HG02623 (cell line): ENCODE measurements at regions not wholly inside any gene's neighbourhood (a gene's known extent, or its start where the extent isn't known, plus 50 kb on each side); places are given as distances from the start of the nearest gene placed in this dataset.
"Not testable (repeated sequence)": the region's sequence is repeated elsewhere in the genome, so short reads cannot be mapped to it uniquely, and the experiment has no call there.

ENCODE experiments used
- ATAC-seq: cut with Tn5 transposase; IDR thresholded peaks from one replicate; pipeline ENCODE4 v1.9.1; 2021; ENCODE audit warnings: moderate library complexity; ENCODE audit not compliant: unreplicated experiment

DNA sequence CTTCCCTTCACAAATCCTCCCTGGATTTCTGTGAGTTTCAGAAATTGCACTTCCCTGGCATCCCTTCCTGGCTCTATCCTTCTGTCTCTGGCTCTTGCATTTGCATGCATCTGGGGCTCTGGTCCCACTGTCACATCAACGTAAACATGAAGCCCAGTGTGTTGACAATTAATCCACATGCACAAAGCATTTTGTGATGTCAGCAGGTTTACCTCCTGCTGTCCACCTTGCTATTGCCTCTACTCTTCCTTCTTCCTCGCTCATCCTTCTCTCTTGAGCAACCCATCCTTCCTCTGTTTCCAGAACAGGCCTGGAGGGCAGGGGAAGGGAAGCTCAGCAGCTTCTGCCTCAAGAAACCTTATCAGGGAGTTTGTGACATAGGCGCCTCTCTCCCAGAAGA, 111.7 kb upstream of the ATP5MC3 start:
- ATAC-seq = no peak

DNA sequence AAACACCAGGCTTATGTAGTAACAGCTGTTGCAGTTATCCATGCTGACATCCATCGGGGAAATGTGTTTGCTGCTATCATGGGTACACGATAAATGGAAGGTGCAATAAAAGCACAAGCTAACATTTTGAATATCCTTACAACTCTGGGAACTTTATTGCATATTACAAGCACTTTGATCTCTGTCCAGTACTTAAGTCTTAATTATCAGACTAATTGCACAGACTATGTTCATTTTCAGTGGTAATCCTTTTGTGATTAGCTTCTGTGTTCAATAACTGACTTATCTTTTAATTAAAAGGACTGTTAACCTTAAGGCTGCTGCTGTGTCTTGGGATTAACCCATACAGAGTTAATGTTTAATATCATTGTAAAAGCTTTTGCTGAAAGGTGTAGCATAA, 101.4 kb upstream of the ATP5MC3 start:
- ATAC-seq = no peak

DNA sequence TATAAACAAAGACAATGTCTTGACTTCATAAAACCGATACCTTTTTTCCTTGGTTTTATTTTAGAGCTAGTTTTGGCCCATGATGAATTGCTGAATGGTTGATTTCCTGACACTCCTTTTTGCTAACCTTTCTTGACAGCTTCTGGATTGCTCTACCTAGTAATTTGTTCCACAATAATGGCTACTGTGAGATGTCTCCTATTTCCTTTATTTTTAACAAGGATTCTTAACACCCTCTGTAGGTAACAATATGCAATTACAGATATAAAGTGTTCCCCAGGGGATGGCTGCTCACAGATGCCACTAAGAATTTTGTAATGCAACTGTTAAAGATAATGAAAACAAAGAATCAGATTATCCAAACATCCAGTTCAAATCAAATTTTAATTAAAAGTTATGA, 100.8 kb upstream of the ATP5MC3 start:
- no peak for ATAC-seq

DNA sequence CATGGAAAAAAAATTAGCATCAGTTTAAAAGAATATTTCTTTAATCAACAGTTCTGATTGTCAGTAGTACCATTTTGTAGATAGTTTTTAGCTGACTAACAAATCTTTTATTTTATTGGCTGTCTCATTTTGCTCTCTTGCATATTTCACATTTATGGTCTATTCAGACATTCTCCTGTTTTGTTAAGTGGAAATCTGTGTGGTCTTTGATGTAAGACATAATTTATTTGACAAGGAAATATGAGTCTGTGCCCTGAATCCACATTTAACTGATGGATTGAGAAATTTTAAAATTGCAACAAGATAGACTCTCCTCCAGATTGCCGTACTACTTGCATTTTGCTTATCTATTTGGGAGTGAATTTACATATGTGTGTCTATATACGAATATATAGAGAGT, 96.3 kb upstream of the ATP5MC3 start:
- ATAC-seq = no peak

DNA sequence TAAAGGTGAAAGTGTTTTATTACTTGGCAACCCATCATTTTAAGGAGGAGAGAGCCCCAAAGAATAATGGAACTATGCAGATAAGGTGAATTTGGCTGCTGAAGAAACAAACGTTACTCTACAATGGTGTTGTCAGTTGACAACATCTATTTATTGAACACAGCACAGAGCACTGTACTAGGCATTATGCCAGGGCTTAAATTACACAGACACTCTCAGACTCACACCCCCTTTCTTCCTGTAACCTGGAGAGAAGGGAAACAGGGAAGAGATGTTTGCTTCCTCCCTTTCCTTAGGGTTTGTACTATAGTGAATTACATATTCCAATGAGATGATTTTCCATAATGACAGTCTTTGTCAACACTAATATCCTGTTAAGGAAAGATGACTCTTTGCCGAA, 94.0 kb upstream of the ATP5MC3 start:
- no peak for ATAC-seq

DNA sequence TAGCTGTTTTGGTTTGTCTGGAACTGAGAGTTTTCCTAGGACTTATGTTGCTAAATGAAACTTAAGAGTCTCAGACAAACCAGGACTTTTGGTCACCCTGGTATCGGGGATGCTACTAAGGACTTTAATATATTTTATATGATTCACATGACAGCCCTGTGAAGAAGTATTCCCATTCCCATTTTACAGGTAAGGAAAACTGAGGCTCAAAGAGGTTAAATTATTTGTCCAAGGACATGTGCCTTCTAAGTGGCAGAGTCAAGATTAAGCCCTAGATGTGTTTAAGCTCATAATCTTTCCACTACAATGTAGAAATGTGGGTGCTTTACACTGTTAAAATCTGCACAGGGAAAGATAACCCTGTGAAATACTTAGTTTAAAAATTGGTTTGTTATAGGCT, 77.7 kb upstream of the ATP5MC3 start:
- ATAC-seq = no peak

DNA sequence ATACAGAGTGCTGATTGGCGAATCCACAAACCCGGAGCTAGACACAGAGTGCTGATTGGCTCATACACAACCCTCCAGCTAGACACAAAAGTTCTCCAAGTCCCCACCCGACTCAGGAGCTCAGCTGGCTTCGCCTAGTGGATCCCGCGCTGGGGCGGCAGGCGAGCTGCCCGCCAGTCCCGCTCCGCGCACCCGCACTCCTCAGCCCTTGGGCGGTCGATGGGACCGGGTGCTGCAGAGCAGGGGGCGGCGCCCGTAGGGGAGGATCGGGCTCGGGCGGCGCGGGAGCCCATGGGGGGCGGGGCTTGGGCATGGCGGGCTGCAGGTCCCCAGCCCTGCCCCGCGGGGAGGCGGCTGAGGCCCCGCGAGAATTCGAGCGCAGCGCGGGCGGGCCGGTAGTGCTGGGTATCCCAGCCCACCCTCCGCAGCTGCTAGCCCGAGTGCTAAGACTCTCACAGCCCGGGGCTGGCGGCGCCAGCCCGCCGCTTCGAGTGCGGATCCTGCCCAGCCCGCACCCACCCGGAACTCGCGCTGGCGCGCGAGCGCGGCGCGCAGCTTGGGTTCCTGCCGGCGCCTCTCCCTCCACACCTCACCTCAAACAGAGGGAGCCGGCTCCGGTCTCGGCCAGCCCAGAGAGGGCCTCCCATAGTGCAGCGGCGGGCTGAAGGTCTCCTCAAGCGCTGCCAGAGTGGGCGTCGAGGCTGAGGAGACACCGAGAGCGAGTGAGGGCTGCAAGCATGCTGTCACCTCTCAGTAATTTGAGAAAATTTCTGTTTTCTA, 75.5 kb upstream of the ATP5MC3 start:
- ATAC-seq = no peak

DNA sequence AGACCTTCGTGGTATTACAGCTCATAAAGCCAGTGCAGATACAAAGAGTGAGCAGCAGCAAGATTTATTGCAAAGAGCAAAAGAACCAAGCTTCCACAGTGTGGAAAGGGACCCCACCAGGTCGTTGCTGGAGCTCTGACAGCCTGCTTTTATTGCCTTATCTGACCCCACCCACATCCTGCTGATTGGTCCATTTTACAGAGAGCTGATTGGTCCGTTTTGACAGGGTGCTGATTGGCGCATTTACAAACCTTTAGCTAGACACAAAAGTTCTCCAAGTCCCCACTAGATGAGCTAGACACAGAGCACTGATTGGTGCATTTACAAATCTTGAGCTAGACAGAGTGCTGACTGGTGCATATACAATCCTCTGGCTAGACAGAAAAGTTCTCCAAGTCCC, 74.9 kb upstream of the ATP5MC3 start:
- ATAC-seq = not testable (repeated sequence)

DNA sequence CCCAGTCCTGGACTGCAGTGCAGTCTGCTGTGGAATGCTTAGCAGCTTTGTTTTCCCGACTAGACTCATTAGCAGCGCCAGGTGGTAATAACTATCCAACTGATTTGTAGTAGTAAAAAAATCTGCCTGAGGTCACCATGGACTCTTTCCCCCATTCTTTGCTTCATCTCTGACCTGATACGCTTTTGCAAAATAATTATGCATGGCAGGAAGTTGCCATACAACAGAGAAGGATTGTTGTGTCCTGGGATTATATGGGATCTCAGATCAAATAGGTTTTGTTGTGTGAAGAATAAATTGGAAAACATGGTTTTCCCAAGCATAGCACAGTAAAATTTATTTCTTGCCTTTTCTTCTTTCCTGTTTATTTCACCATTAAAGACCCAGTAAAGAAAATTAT, 72.4 kb upstream of the ATP5MC3 start:
- no peak for ATAC-seq

DNA sequence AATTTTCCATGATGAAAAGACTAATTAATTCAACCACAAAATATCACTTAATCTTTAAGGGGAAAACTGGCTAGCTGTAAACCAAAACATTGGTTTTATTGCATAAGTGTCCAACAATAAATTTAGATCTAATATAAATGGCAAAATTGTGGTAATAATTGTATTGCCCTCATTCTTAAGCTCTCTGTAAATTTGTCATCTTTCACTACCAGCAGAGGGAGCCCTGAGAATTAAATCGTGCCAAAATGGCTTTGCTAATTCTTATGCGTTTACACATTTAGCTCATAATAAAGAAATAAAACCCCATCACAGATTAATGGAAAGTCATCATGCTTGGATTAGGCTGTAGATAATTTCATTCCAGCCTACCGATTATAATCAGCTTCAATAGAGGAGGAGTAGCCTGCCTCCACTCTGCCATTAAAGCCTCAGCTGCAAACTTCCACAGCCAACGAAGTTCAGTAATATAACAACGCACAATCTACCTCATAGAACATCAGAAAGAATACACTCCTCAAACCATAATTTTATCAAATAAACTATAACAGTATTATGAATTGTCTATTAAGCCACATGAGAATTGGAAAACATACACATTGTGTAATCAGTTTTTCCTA, 70.0 kb upstream of the ATP5MC3 start:
- no peak for ATAC-seq

DNA sequence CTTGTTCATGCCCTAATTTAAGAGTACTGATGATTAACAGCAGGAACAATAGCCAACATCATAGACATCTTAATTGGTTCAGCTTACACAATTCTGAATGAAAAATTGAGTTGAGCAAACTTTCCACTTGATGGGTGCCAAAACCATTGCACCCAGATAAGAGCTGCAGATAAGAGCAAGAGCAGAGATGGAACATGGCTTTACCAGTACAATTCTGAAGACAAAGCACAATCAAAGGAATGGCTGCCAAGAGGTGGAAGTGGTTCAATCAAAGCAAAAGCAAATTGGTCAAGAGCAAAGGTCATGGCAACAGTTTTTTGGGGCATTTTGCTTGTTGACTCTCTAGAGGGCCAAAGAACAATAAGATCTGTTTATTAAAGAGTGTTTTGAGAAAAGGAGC, 65.6 kb upstream of the ATP5MC3 start:
- ATAC-seq = no peak

DNA sequence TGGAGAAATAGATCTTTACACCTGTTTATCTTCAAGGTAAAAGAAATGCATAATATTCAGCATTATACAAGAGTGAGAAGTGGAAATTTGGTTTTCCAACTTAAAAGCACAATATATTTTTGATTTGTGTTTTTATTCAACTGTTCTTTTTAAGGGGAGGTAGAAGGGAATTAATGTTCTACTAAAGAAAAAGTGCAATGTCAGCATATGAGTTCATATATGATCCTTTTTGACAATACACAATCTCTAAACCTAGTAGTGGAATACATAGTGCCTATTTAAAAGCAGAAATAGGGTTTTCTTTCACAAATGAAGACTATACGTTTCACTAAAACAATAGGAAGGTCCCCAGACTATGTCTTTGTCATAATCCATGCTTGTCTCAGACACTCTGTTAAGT, 63.2 kb upstream of the ATP5MC3 start:
- no peak for ATAC-seq

DNA sequence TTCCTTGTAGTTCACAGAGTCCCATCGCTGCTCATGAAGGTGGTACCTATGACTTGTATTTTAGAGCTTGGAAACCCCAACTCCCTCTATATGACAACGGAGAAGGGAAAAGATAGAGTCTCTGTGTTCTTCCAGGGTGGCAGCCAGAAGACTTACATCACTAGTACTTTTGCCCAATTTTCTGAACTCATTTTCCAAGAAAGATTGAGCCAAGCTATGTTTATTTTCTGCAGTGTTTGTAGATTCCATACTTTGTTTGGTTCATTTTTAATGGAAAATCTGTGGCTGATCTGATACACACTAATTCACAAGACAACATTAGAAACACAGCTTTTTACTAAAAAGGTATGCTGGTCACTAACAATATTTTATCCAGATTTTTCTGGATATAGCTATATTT, 60.2 kb upstream of the ATP5MC3 start:
- no peak for ATAC-seq

DNA sequence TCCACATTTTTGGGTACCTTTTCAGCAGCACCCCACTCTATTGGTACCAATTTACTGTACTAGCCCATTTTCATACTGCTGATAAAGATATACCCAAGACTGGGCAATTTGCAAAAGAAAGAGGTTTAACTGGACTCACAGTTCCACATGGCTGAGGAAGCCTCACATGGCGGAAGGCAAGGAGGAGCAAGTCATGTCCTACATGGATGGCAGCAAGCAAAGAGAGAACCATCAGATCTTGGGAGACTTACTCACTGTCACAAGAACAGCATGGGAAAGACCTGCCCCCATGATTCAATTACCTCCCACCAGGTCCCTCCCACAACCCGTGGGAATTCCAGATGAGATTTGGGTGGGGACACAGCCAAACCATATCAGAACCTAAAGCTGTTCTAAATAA, 58.5 kb upstream of the ATP5MC3 start:
- not testable (repeated sequence) for ATAC-seq

DNA sequence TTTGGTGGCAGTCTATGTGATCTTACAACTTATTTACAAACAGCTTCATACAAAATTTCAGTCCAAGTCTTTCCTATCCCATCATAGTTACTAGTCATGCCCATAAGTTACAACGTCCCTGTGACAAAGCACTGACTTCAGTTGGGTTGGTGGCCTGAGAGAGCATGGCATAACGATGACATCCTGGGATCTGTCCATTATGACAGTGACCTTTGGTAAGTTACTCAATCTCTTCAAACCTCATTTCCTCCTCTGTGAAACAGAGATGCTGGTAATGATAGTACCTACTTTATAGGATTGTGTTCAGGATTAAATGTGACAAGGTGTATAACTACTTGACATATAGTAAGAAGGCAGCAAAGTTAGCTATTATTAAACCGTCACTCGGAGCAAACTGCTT, 55.4 kb upstream of the ATP5MC3 start:
- ATAC-seq = no peak

DNA sequence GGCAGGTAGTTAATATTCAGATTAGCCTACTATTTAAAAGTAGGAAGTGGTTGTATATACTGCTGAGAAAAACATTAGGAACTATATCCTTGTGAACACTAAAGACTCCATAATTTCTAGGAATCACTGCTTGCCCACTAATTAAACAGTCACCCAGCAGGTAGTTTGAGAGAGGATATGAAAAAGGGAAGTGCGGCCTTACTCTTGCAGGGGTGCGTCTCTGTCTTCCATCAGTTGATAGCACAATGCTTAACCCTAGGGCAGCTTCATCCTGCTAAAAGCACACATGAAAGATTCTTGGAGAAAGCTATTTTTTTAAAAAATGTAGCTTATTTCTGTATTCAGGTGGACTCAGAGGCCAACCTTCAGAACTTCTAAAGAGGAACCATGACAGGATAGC, 53.1 kb upstream of the ATP5MC3 start:
- peak; percentile 73 for ATAC-seq

DNA sequence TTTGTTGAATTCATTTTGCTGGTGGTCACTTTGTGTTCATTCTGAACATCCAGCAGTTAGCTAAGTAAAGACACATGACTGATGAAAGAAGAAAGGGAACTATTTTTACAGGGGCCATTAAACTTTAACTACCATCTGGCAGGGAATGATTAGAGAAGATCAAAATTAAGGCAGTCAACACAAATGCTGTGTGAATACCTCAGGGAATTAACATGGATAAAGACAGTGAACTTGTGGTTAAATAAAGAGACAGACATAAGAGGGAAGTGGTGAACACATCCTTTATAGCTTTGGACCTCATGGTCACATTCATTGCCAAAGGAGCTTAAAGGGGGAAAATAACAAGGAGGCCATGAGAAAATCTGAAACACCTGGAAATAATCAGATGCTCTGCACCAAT, 52.6 kb upstream of the ATP5MC3 start:
- ATAC-seq = peak; percentile 15

DNA sequence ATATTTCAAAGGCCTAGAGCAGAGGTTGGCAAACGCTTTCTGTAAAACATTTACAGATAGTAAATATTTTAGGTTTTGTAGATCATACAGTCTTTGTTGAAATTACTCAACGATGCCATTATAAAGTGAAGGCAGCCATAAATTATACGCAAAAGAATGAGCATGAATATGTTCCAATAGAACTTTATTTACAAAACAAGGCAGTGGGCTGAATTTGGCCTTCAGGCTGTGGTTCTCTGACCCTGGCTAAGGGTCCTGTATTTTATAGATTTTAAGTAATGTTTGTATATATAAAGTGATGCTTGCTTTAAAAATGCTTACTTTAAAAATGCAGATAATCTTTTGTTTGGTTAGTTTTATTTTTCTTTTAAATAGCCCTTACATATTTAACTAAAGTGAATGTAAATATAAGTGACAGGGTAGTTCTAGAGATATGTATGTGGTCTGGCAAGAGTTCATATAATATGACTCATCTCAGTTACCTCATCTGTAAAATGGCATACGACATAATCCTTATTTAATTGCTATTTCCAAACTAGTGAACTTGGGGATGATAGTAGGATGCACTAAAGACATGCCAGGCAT, 51.7 kb upstream of the ATP5MC3 start:
- ATAC-seq = no peak
